Pancreas (tissue), 10 donors: ENCODE measurements at regions not wholly inside any gene's neighbourhood (a gene's known extent, or its start where the extent isn't known, plus 50 kb on each side); places are given as distances from the start of the nearest gene placed in this dataset.

Experiments
- ATAC-seq, 4 donors: fragments of 200-7000 bp; cut with Tn5 transposase; one replicate each; pipeline versions ENCODE4 v1.8.0 to v1.9.1; 2020; ENCODE audit warnings: mild to moderate bottlenecking in 4 of 4, moderate library complexity in 4 of 4
- DNase-seq, 6 donors: peaks; one replicate each; pipeline ENCODE4 v3.0.0-alpha.2; 2020
- FAIRE-seq: peaks from 2 replicates; lab custom pipeline; 2012; peaks lifted over from hg19 to GRCh38; lab: Jason Lieb, UNC
- H3K27ac ChIP-seq, 4 donors: fragments of 200-600 bp; sonication (generic); 1 replicate in 3 of 4; 2 replicates in 1 of 4; pipeline versions ENCODE4 v1.5.0 to v1.8.0; 2020
- H3K27me3 ChIP-seq, 4 donors: fragments of 200-600 bp; one replicate each; pipeline ENCODE4 v1.8.0; 2021
- H3K36me3 ChIP-seq, 3 donors: fragments of 200-600 bp; sonication (generic) in 1 of 3; one replicate each; pipeline versions ENCODE4 v1.5.0 to v1.8.0; 2020 to 2021
- H3K4me1 ChIP-seq, 3 donors: fragments of 200-600 bp; one replicate each; pipeline ENCODE4 v1.8.0; 2021
- H3K4me3 ChIP-seq, 4 donors: fragments of 200-600 bp; sonication (generic) in 2 of 4; one replicate each; pipeline versions ENCODE4 v1.5.0 to v1.8.0; 2020 to 2021
- H3K9me3 ChIP-seq, 4 donors: fragments of 200-600 bp; one replicate each; pipeline ENCODE4 v1.8.0; 2021
- CTCF ChIP-seq, 4 donors: fragments of 200-600 bp; sonication (generic) in 3 of 4; IDR thresholded peaks; one replicate each; pipeline versions ENCODE4 v1.5.0 to v1.8.0; 2021; ENCODE audit warnings: antibody characterized with exemption in 4 of 4
- WGBS, 2 donors: extraction: QIAGEN DNeasy Blood & Tissue Kit; methylation state at CpG; one replicate each; pipeline ENCODE4 v1.1.7; 2013; 5-methylcytosine and 5-hydroxymethylcytosine counted together
- intact Hi-C, 3 donors: fragments of 100-400 bp; cut with DNase I; formaldehyde crosslinking; loops; one replicate each; pipeline versions ENCODE4 v1.11.1 to v1.14.2; 2022
- donor health status: healthy with polysubstance abuse.
- donor health status: DM: no; HTN: no; CAD: no; lungs with moderate emphysema.
- donor health status: DM: no; HTN: no; CAD: no.
- donor health status: control.
- donor health status: control.
- donor health status: Bipolar disorder and iron deficiency.
- donor health status: DM: yes; HTN: yes; CAD: no.
- donor health status: DM: no; HTN: no; CAD: no.
- donor health status: DM: no; HTN: no; CAD: no.
- donor health status: DM: yes; HTN: yes; CAD: no.

- ATAC-seq: no peak
- WGBS, 2 donors: 54 to 56% methylated on average over 2 of the region's 2 CpGs
- TF ChIP-seq CTCF (IDR thresholded peaks at IDR 0.05): no peak
- Histone ChIP-seq H3K4me1 (no peaks in the 10 kb centered on the region), H3K9me3 (no peaks in the 10 kb centered on the region), H3K27ac (no peak overlapping the region), H3K4me3 (no peak overlapping the region), H3K27me3 (peaks cover 0 to 6% (median 0%) of the 10 kb centered on the region in 4 donors), H3K36me3 (no peaks in the 10 kb centered on the region)
- intact Hi-C loops: loop anchor here in 2 of 3 donors (5.0 to 10.0 kb wide), 2 partner anchors 290 to 297 kb away; no protein-coding TSS in a partner anchor
- DNase-seq: no peak
- FAIRE-seq: no peak
These were observed 186.6 kb downstream of the MOXD1 start for GRCh38 chr6:132214716-132215115.

GRCh38 chr6:132213732-132214131 lies 187.5 kb downstream of the MOXD1 start:
- no peak for ATAC-seq
- H3K36me3 ChIP-seq: no peaks in the 10 kb centered on the region
- FAIRE-seq: no peak
- H3K4me1 ChIP-seq: no peaks in the 10 kb centered on the region
- peaks cover 0 to 6% (median 0%) of the 10 kb centered on the region in 4 donors for H3K27me3 ChIP-seq
- no peak overlapping the region for H3K4me3 ChIP-seq
- intact Hi-C loops: loop anchor here in 1 of 3 donors (10.0 kb wide), 1 partner anchor 289 kb away; no protein-coding TSS in a partner anchor
- H3K9me3 ChIP-seq: no peaks in the 10 kb centered on the region
- H3K27ac ChIP-seq: no peak overlapping the region
- 42 to 55% methylated on average over 4 of the region's 4 CpGs for WGBS, 2 donors
- TF ChIP-seq CTCF (IDR thresholded peaks at IDR 0.05): no peak
- no peak for DNase-seq

- no peak for TF ChIP-seq CTCF (IDR thresholded peaks at IDR 0.05)
- Histone ChIP-seq H3K27ac (no peak overlapping the region), H3K36me3 (no peaks in the 10 kb centered on the region), H3K4me3 (no peak overlapping the region), H3K27me3 (peaks cover 0 to 6% (median 0%) of the 10 kb centered on the region in 4 donors), H3K4me1 (no peaks in the 10 kb centered on the region), H3K9me3 (no peaks in the 10 kb centered on the region)
- WGBS, 2 donors: 34% methylated on average over 4 of the region's 4 CpGs
- ATAC-seq: no peak
- DNase-seq: no peak
- intact Hi-C loops: loop anchor here in 1 of 3 donors (10.0 kb wide), 1 partner anchor 288 kb away; no protein-coding TSS in a partner anchor
- no peak for FAIRE-seq
These were observed 188.1 kb downstream of the MOXD1 start for GRCh38 chr6:132213191-132213590.

GRCh38 chr6:132210886-132211563 lies 190.2 kb downstream of the MOXD1 start:
- intact Hi-C loops: loop anchor here in 1 of 3 donors (10.0 kb wide), 1 partner anchor 286 kb away; no protein-coding TSS in a partner anchor

More at GRCh38 chr6:132210886-132211563, 190.2 kb downstream of the MOXD1 start:
- H3K27me3 ChIP-seq: no peaks in the 10 kb centered on the region
- TF ChIP-seq CTCF (IDR thresholded peaks at IDR 0.05): no peak
- H3K9me3 ChIP-seq: no peaks in the 10 kb centered on the region
- no peak for FAIRE-seq
- H3K4me3 ChIP-seq: no peak overlapping the region
- no peaks in the 10 kb centered on the region for H3K36me3 ChIP-seq
- no peak for ATAC-seq
- WGBS, 2 donors: 71 to 94% methylated on average over 3 of the region's 3 CpGs
- H3K4me1 ChIP-seq: no peaks in the 10 kb centered on the region
- H3K27ac ChIP-seq: no peak overlapping the region
- no peak for DNase-seq
